ENCODE measurements at regions not wholly inside any gene's neighbourhood (a gene's known extent, or its start where the extent isn't known, plus 50 kb on each side); places are given as distances from the start of the nearest gene placed in this dataset.

- TF ChIP-seq CTCF (IDR thresholded peaks at IDR 0.05) (no peak), EP300 (IDR thresholded peaks at IDR 0.05) (no peak)
These were observed 498.5 kb upstream of the HS6ST1 start for GRCh38 chr2:128817171-128817570.

All from ovary (tissue), 3 donors.